DND-41 (cell line): ENCODE measurements at regions not wholly inside any gene's neighbourhood (a gene's known extent, or its start where the extent isn't known, plus 50 kb on each side); places are given as distances from the start of the nearest gene placed in this dataset.

Experiments used
- ATAC-seq: fragments of 200-7000 bp; cut with Tn5 transposase; 3 replicates; pipeline ENCODE4 v1.9.1; 2021; ENCODE audit warnings: low read depth; ENCODE audit not compliant: insufficient read depth
- DNase-seq: peaks from one replicate; pipeline ENCODE4 v3.0.0-alpha.2; 2020
- H2AFZ ChIP-seq: 2 replicates; pipeline ENCODE4 v1.6.0; 2012; ENCODE audit warnings: low read depth, low read length
- H3K27ac ChIP-seq: 2 replicates; pipeline ENCODE4 v1.5.1; 2012; ENCODE audit warnings: low read length, inconsistent platforms
- H3K27me3 ChIP-seq: fragments of 200-600 bp; sonication (generic); 2 replicates; pipeline ENCODE4 v1.6.0; 2012; ENCODE audit warnings: low read length, mild to moderate bottlenecking, inconsistent platforms; ENCODE audit not compliant: insufficient read depth, poor library complexity
- H3K36me3 ChIP-seq: 2 replicates; pipeline ENCODE4 v1.5.1; 2012; ENCODE audit warnings: low read length, inconsistent platforms; ENCODE audit not compliant: insufficient read depth
- H3K4me1 ChIP-seq: 2 replicates; pipeline ENCODE4 v1.5.1; 2012; ENCODE audit warnings: mild to moderate bottlenecking, low read length; ENCODE audit not compliant: insufficient read depth
- H3K4me2 ChIP-seq: 2 replicates; pipeline ENCODE4 v1.6.0; 2012; ENCODE audit warnings: mild to moderate bottlenecking, moderate library complexity, low read length, inconsistent platforms; ENCODE audit not compliant: insufficient read depth
- H3K4me3 ChIP-seq, 2 experiments: fragments of 200-600 bp in 1 of 2; shearing (Covaris generic) in 1 of 2; 2 replicates each; pipeline ENCODE4 v1.5.1; 2012 to 2016; ENCODE audit warnings: inconsistent platforms in 2 of 2, low read length in 2 of 2, mild to moderate bottlenecking in 2 of 2, low read depth in 1 of 2, moderate library complexity in 1 of 2
- H3K79me2 ChIP-seq: 2 replicates; pipeline ENCODE4 v1.6.0; 2012; ENCODE audit warnings: low read length, inconsistent platforms; ENCODE audit not compliant: insufficient read depth
- H3K9ac ChIP-seq: 2 replicates; pipeline ENCODE4 v1.6.0; 2012; ENCODE audit warnings: low read depth, mild to moderate bottlenecking, inconsistent platforms, low read length, moderate library complexity
- H3K9me3 ChIP-seq: 2 replicates; pipeline ENCODE4 v1.5.1; 2012; ENCODE audit warnings: low read length, moderate library complexity, mild to moderate bottlenecking, inconsistent platforms; ENCODE audit not compliant: insufficient read depth, severe bottlenecking
- H4K20me1 ChIP-seq: 2 replicates; pipeline ENCODE4 v1.6.0; 2012; ENCODE audit warnings: low read length; ENCODE audit not compliant: insufficient read depth
- CTCF ChIP-seq: IDR thresholded peaks from 2 replicates; pipeline ENCODE4 v1.5.1; 2012; ENCODE audit warnings: borderline replicate concordance, low read length, moderate library complexity, mild to moderate bottlenecking; ENCODE audit not compliant: poor library complexity, severe bottlenecking; ENCODE audit errors: extremely low read depth
- EZH2 ChIP-seq: IDR thresholded peaks from 3 replicates; pipeline ENCODE4 v1.6.1; 2012; ENCODE audit warnings: borderline replicate concordance, low read depth, mild to moderate bottlenecking, moderate library complexity, low read length, inconsistent platforms; ENCODE audit not compliant: severe bottlenecking

GRCh38 chr11:112404112-112404511, 143.5 kb upstream of the PLET1 start:
- Histone ChIP-seq H2AFZ (no peak overlapping the region), H3K79me2 (no peaks in the 10 kb centered on the region), H3K27ac (no peak overlapping the region), H3K27me3 (no peaks in the 10 kb centered on the region), H3K36me3 (no peaks in the 10 kb centered on the region), H3K4me1 (no peaks in the 10 kb centered on the region), H3K4me3 (no peak overlapping the region), H3K9me3 (no peaks in the 10 kb centered on the region), H4K20me1 (no peaks in the 10 kb centered on the region), H3K4me2 (no peak overlapping the region), H3K9ac (no peak overlapping the region)
- no peak for DNase-seq
- ATAC-seq: no peak
- TF ChIP-seq CTCF (no peak), EZH2 (no peak)

GRCh38 chr11:112408517-112408916, 147.9 kb upstream of the PLET1 start:
- no peaks in the 10 kb centered on the region for H3K9me3 ChIP-seq
- ATAC-seq (no peak), DNase-seq (no peak)
- H2AFZ ChIP-seq: no peak overlapping the region
- no peak overlapping the region for H3K4me3 ChIP-seq
- TF ChIP-seq CTCF (no peak), EZH2 (no peak)
- H3K4me2 ChIP-seq: no peak overlapping the region
- no peaks in the 10 kb centered on the region for H3K36me3 ChIP-seq
- no peaks in the 10 kb centered on the region for H3K27me3 ChIP-seq
- H3K4me1 ChIP-seq: no peaks in the 10 kb centered on the region
- H3K27ac ChIP-seq: no peak overlapping the region
- H3K79me2 ChIP-seq: no peaks in the 10 kb centered on the region
- no peaks in the 10 kb centered on the region for H4K20me1 ChIP-seq
- no peak overlapping the region for H3K9ac ChIP-seq

- no peak for DNase-seq
- no peaks in the 10 kb centered on the region for H3K9me3 ChIP-seq
- no peaks in the 10 kb centered on the region for H4K20me1 ChIP-seq
- no peaks in the 10 kb centered on the region for H3K27me3 ChIP-seq
- no peak overlapping the region for H2AFZ ChIP-seq
- H3K27ac ChIP-seq: no peak overlapping the region
- no peaks in the 10 kb centered on the region for H3K4me1 ChIP-seq
- no peak overlapping the region for H3K4me2 ChIP-seq
- no peak for ATAC-seq
- no peak for TF ChIP-seq EZH2
- no peak for TF ChIP-seq CTCF
- no peak overlapping the region for H3K9ac ChIP-seq
- H3K79me2 ChIP-seq: no peaks in the 10 kb centered on the region
- H3K4me3 ChIP-seq: no peak overlapping the region
- no peaks in the 10 kb centered on the region for H3K36me3 ChIP-seq
These were observed 149.7 kb upstream of the PLET1 start for GRCh38 chr11:112410325-112410724.

DNA sequence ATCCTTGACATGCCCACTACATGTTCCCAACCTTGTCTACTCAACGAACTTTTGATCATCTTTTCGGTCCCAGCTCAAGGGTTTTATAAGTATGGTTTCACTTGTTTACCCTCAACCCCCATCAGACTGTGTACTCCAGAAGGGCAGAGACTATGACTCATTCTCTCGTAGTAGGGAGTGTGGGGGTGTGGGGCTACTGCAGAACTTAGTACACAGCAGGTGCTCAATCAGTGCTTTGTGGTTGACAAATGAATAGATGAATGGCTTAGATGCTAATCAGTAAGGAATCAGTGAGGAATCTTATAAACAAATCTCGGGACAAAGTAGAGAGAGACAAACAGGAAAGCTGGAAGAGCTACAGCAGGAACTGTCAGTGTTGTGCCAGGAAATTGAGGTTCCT, 151.7 kb upstream of the PLET1 start:
- Histone ChIP-seq H3K4me1 (no peaks in the 10 kb centered on the region), H3K27me3 (no peaks in the 10 kb centered on the region), H3K36me3 (no peaks in the 10 kb centered on the region), H3K9me3 (no peaks in the 10 kb centered on the region), H3K27ac (no peak overlapping the region), H3K79me2 (no peaks in the 10 kb centered on the region), H3K9ac (no peak overlapping the region), H3K4me2 (no peak overlapping the region), H2AFZ (no peak overlapping the region), H4K20me1 (no peaks in the 10 kb centered on the region), H3K4me3 (no peak overlapping the region)
- no peak for DNase-seq
- no peak for TF ChIP-seq CTCF
- no peak for TF ChIP-seq EZH2
- no peak for ATAC-seq
